ENCODE measurements at regions not wholly inside any gene's neighbourhood (a gene's known extent, or its start where the extent isn't known, plus 50 kb on each side); places are given as distances from the start of the nearest gene placed in this dataset.

DNA sequence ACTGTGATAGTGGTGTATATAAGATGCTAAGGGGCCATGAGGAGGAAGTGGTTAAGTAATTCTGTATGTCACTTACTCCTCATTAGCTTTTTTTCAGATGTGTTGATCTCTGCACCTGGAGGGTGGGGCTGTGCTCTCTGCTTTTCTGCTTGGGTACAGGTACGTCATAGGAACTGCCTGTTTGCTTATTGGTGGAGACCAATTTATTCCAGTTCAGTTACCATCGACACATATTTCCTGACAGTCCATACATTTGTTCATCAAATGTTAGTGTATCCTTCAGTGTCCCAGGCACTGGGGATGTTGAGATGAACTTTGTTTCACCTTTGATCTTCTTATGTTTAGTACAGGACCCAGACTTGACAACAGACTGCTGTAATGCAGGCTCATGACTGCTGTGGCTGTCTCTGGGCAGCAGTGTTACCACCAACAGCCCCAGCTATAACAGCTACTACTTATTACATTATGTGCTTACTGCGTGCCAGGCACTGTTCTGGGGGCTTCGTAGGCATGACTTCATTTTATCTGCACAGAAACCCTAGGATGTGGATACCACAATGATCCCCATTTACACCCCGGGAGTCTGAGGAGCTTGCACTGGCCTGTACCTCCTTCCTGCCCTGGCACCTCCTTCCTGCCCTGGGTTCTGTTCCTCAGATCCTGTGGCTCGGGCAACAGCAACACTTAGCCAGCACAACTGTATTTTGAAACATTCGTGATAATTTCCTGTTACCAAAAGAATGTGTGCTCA lies 87.4 kb downstream of the BUB3 start:
- no peak for TF ChIP-seq RARB (CRISPR knock-in tag; IDR thresholded peaks at IDR 0.05)
- TF ChIP-seq PPARA (CRISPR knock-in tag; IDR thresholded peaks at IDR 0.05; ENCODE audit: borderline replicate concordance), result no peak
- TF ChIP-seq CSDC2 (CRISPR knock-in tag; IDR thresholded peaks at IDR 0.05), result no peak
- TF ChIP-seq POU6F1 (CRISPR knock-in tag; IDR thresholded peaks at IDR 0.05; ENCODE audit: borderline replicate concordance, low read depth), result no peak
- TF ChIP-seq ISL1 (CRISPR knock-in tag; IDR thresholded peaks at IDR 0.05), result no peak
- no peak for TF ChIP-seq PATZ1 (CRISPR knock-in tag; IDR thresholded peaks at IDR 0.05; ENCODE audit: borderline replicate concordance)
- no peak for TF ChIP-seq BACH2 (CRISPR knock-in tag; IDR thresholded peaks at IDR 0.05; ENCODE audit: borderline replicate concordance)
- no peak for TF ChIP-seq CREB5 (CRISPR knock-in tag; IDR thresholded peaks at IDR 0.05; ENCODE audit: low read depth)
- no peak for TF ChIP-seq ARNTL (CRISPR knock-in tag; IDR thresholded peaks at IDR 0.05; ENCODE audit: borderline replicate concordance, low read depth)
- TF ChIP-seq ZNF70 (CRISPR knock-in tag; IDR thresholded peaks at IDR 0.05), result no peak
- ATAC-seq, result no peak

DNA sequence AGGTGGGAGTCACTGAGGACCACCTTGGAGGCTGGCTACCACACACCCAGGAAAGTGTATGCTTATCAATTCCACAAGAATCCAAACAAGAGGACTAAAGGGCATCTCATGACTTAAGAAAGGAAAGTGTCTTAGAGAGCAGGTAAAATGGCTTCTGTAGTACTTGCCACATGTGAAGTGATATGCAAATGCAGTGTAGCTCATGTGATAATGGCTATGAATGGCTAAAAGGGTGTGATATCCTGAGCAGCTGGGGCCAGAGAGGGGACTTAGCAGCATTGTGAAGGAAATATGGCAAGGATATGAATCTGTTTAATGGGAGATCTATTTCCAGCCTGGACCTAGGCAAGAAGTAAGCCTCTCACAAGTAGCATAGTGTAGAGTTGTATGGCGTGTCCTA lies 90.5 kb downstream of the BUB3 start:
- ATAC-seq, result no peak
- TF ChIP-seq ZNF70 (CRISPR knock-in tag; IDR thresholded peaks at IDR 0.05) (no peak), GLIS3 (CRISPR knock-in tag; IDR thresholded peaks at IDR 0.05) (no peak), ZFP3 (CRISPR knock-in tag; IDR thresholded peaks at IDR 0.05) (no peak), ESRRG (CRISPR knock-in tag; IDR thresholded peaks at IDR 0.05) (no peak), CREB5 (CRISPR knock-in tag; IDR thresholded peaks at IDR 0.05; ENCODE audit: low read depth) (no peak), ISL1 (CRISPR knock-in tag; IDR thresholded peaks at IDR 0.05) (no peak), ZC3H10 (CRISPR knock-in tag; IDR thresholded peaks at IDR 0.05) (no peak), OSR1 (CRISPR knock-in tag; IDR thresholded peaks at IDR 0.05) (no peak), CSRNP3 (CRISPR knock-in tag; IDR thresholded peaks at IDR 0.05) (no peak), ZFP30 (CRISPR knock-in tag; IDR thresholded peaks at IDR 0.05) (no peak), PPARA (CRISPR knock-in tag; IDR thresholded peaks at IDR 0.05; ENCODE audit: borderline replicate concordance) (no peak), POU6F1 (CRISPR knock-in tag; IDR thresholded peaks at IDR 0.05; ENCODE audit: borderline replicate concordance, low read depth) (no peak), CSDC2 (CRISPR knock-in tag; IDR thresholded peaks at IDR 0.05) (no peak)
- TF ChIP-seq, protein P1, sequence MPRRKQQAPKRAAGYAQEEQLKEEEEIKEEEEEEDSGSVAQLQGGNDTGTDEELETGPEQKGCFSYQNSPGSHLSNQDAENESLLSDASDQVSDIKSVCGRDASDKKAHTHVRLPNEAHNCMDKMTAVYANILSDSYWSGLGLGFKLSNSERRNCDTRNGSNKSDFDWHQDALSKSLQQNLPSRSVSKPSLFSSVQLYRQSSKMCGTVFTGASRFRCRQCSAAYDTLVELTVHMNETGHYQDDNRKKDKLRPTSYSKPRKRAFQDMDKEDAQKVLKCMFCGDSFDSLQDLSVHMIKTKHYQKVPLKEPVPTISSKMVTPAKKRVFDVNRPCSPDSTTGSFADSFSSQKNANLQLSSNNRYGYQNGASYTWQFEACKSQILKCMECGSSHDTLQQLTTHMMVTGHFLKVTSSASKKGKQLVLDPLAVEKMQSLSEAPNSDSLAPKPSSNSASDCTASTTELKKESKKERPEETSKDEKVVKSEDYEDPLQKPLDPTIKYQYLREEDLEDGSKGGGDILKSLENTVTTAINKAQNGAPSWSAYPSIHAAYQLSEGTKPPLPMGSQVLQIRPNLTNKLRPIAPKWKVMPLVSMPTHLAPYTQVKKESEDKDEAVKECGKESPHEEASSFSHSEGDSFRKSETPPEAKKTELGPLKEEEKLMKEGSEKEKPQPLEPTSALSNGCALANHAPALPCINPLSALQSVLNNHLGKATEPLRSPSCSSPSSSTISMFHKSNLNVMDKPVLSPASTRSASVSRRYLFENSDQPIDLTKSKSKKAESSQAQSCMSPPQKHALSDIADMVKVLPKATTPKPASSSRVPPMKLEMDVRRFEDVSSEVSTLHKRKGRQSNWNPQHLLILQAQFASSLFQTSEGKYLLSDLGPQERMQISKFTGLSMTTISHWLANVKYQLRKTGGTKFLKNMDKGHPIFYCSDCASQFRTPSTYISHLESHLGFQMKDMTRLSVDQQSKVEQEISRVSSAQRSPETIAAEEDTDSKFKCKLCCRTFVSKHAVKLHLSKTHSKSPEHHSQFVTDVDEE (CRISPR knock-in tag; IDR thresholded peaks at IDR 0.05), result no peak

Measured in SK-N-SH treated with all-trans-retinoic acid at 6 μM for 48 hours (cell line).